Breast epithelium (tissue), 4 donors: ENCODE measurements at regions not wholly inside any gene's neighbourhood (a gene's known extent, or its start where the extent isn't known, plus 50 kb on each side); places are given as distances from the start of the nearest gene placed in this dataset.

ENCODE experiments used
- DNase-seq, 2 donors: peaks; one replicate each; pipeline ENCODE4 v3.0.0-alpha.2; 2019; ENCODE audit warnings: low spot score in 2 of 2
- H3K27ac ChIP-seq, 2 donors: fragments of 200-600 bp; sonication (generic) in 1 of 2; one replicate each; pipeline ENCODE4 v1.5.1; 2016 to 2019; ENCODE audit warnings: mild to moderate bottlenecking in 1 of 2
- H3K27me3 ChIP-seq, 2 donors: fragments of 200-600 bp; sonication (generic) in 1 of 2; one replicate each; pipeline versions ENCODE4 v1.5.1 to v1.6.0; 2017 to 2019; ENCODE audit warnings: control low read depth in 1 of 2, mild to moderate bottlenecking in 1 of 2
- H3K36me3 ChIP-seq: fragments of 200-600 bp; one replicate; pipeline ENCODE4 v1.5.1; 2019
- H3K4me1 ChIP-seq, 2 donors: fragments of 200-600 bp; sonication (generic); one replicate each; pipeline ENCODE4 v1.5.1; 2016 to 2019; ENCODE audit warnings: control low read depth in 1 of 2
- H3K4me3 ChIP-seq, 3 donors: fragments of 200-600 bp; sonication (generic); 1 replicate in 2 of 3; 2 replicates in 1 of 3; pipeline ENCODE4 v1.5.1; 2016 to 2019; ENCODE audit warnings: mild to moderate bottlenecking in 3 of 3, moderate library complexity in 2 of 3
- H3K9me3 ChIP-seq, 2 donors: fragments of 200-600 bp; sonication (generic) in 1 of 2; one replicate each; pipeline ENCODE4 v1.5.1; 2016 to 2019; ENCODE audit warnings: control low read depth in 1 of 2
- POLR2A ChIP-seq: fragments of 450-650 bp; IDR thresholded peaks from one replicate; pipeline ENCODE4 v1.6.1; 2016; ENCODE audit warnings: antibody characterized with exemption, mild to moderate bottlenecking, moderate library complexity
- POLR2AphosphoS5 ChIP-seq, 3 donors: sonication (generic); formaldehyde crosslinking; IDR thresholded peaks; one replicate each; pipeline ENCODE4 v1.6.1; 2017; ENCODE audit warnings: antibody characterized with exemption in 3 of 3
- intact Hi-C: fragments of 100-400 bp; cut with DNase I; formaldehyde crosslinking; loops from one replicate; pipeline ENCODE4 v1.15.1; 2023; ENCODE audit warnings: low total_unique reads
- TF ChIP-seq, protein P1 (sequence below), 3 donors: fragments of 450-650 bp; IDR thresholded peaks; one replicate each; pipeline ENCODE4 v1.5.1; 2016 to 2017; ENCODE audit warnings: antibody characterized with exemption in 3 of 3, mild to moderate bottlenecking in 3 of 3, moderate library complexity in 3 of 3

GRCh38 chr1:181284978-181285377 is 196.5 kb downstream of the IER5 start:
- Histone ChIP-seq H3K4me1 (no peaks in the 10 kb centered on the region), H3K4me3 (no peak overlapping the region), H3K9me3 (peaks cover 13 to 24% of the 10 kb centered on the region in 2 donors), H3K27ac (no peak overlapping the region), H3K27me3 (no peaks in the 10 kb centered on the region), H3K36me3 (no peaks in the 10 kb centered on the region)
- TF ChIP-seq POLR2AphosphoS5 (IDR thresholded peaks at IDR 0.05): no peak
- no peak for TF ChIP-seq POLR2A
- TF ChIP-seq, protein P1, sequence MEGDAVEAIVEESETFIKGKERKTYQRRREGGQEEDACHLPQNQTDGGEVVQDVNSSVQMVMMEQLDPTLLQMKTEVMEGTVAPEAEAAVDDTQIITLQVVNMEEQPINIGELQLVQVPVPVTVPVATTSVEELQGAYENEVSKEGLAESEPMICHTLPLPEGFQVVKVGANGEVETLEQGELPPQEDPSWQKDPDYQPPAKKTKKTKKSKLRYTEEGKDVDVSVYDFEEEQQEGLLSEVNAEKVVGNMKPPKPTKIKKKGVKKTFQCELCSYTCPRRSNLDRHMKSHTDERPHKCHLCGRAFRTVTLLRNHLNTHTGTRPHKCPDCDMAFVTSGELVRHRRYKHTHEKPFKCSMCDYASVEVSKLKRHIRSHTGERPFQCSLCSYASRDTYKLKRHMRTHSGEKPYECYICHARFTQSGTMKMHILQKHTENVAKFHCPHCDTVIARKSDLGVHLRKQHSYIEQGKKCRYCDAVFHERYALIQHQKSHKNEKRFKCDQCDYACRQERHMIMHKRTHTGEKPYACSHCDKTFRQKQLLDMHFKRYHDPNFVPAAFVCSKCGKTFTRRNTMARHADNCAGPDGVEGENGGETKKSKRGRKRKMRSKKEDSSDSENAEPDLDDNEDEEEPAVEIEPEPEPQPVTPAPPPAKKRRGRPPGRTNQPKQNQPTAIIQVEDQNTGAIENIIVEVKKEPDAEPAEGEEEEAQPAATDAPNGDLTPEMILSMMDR (IDR thresholded peaks at IDR 0.05): no peak
- intact Hi-C loops: no loop called here
- DNase-seq: no peak

GRCh38 chr1:181295217-181295616 is 188.1 kb upstream of the CACNA1E start:
- intact Hi-C loops: no loop called here
- no peak for DNase-seq
- H3K4me3 ChIP-seq: no peak overlapping the region
- H3K27ac ChIP-seq: no peak overlapping the region
- H3K4me1 ChIP-seq: no peaks in the 10 kb centered on the region
- H3K36me3 ChIP-seq: no peaks in the 10 kb centered on the region
- no peaks in the 10 kb centered on the region for H3K27me3 ChIP-seq
- no peaks in the 10 kb centered on the region for H3K9me3 ChIP-seq
- TF ChIP-seq, protein P1 (IDR thresholded peaks at IDR 0.05): no peak
- TF ChIP-seq POLR2A (no peak), POLR2AphosphoS5 (IDR thresholded peaks at IDR 0.05) (no peak)

- no peaks in the 10 kb centered on the region for H3K36me3 ChIP-seq
- intact Hi-C loops: no loop called here
- no peaks in the 10 kb centered on the region for H3K9me3 ChIP-seq
- DNase-seq: no peak
- no peak overlapping the region for H3K4me3 ChIP-seq
- H3K27ac ChIP-seq: no peak overlapping the region
- no peak for TF ChIP-seq POLR2AphosphoS5 (IDR thresholded peaks at IDR 0.05)
- TF ChIP-seq POLR2A: no peak
- TF ChIP-seq, protein P1 (IDR thresholded peaks at IDR 0.05): no peak
- H3K27me3 ChIP-seq: no peaks in the 10 kb centered on the region
- no peaks in the 10 kb centered on the region for H3K4me1 ChIP-seq
Observed at GRCh38 chr1:181296180-181296579, 187.1 kb upstream of the CACNA1E start.

DNA sequence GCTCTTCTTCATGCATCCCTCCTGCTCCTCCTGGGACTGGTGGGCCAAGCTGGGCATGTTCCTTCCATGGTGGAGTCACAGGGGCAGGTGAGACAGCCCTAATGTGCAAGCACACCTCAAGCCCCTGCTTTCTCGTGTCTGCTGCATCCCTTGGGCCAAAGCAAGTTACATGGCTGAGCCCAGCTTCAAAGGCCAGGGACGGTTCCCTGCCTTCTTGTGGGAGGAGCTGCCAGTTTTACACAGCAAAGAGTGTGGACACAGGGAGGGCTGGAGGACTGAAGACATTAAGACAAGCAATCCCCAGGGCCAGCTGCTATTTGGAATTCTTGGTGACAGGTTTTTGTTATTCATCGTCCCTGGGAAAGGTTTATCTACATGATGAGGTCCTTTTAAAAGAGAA is 175.2 kb upstream of the CACNA1E start:
- no peak overlapping the region for H3K27ac ChIP-seq
- no peak for TF ChIP-seq POLR2AphosphoS5 (IDR thresholded peaks at IDR 0.05)
- TF ChIP-seq, protein P1 (IDR thresholded peaks at IDR 0.05): no peak
- no peak for TF ChIP-seq POLR2A
- no peaks in the 10 kb centered on the region for H3K36me3 ChIP-seq
- H3K4me3 ChIP-seq: no peak overlapping the region
- intact Hi-C loops: no loop called here
- peaks cover 0 to 13% of the 10 kb centered on the region in 2 donors for H3K27me3 ChIP-seq
- no peaks in the 10 kb centered on the region for H3K4me1 ChIP-seq
- no peak for DNase-seq
- peaks cover 0 to 10% of the 10 kb centered on the region in 2 donors for H3K9me3 ChIP-seq

DNA sequence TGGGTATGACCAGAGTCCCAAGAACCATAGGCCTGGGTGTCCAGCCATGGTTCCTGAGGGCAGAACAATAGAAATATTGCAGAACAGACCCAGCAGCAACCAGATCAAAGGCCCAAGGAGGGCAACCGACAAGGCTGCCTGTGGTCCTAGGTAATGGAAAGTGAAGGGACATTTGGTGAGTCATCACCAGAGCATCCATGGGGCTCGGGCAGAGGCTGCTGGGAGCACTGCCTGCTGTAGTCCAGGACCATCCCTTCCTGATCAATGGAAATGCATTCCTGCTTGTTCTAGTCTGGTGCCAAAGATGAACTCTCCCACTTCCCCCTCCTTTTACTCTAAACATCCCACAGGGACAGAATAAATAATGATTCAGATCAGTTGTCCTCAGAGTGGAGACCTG is 172.8 kb upstream of the CACNA1E start:
- Histone ChIP-seq H3K27me3 (peaks cover 0 to 34% of the 10 kb centered on the region in 2 donors), H3K9me3 (no peaks in the 10 kb centered on the region), H3K36me3 (no peaks in the 10 kb centered on the region), H3K4me3 (no peak overlapping the region), H3K27ac (no peak overlapping the region), H3K4me1 (no peaks in the 10 kb centered on the region)
- intact Hi-C loops: no loop called here
- TF ChIP-seq, protein P1 (IDR thresholded peaks at IDR 0.05): no peak
- no peak for TF ChIP-seq POLR2A
- TF ChIP-seq POLR2AphosphoS5 (IDR thresholded peaks at IDR 0.05): no peak
- DNase-seq: no peak
